SK-MEL-5 (cell line): ENCODE measurements at regions not wholly inside any gene's neighbourhood (a gene's known extent, or its start where the extent isn't known, plus 50 kb on each side); places are given as distances from the start of the nearest gene placed in this dataset.

Experiments
- DNase-seq: peaks from one replicate; pipeline ENCODE4 v3.0.0-alpha.2; 2016; ENCODE audit warnings: low read depth, low spot score
- in situ Hi-C: cut with HindIII; loops from 2 replicates; pipeline ENCODE4 v1.10.0; 2016; ENCODE audit warnings: low sequenced_read_pairs, high pct_unique_total_duplicates, low pct_unique_long_range_greater_than_20kb

DNA sequence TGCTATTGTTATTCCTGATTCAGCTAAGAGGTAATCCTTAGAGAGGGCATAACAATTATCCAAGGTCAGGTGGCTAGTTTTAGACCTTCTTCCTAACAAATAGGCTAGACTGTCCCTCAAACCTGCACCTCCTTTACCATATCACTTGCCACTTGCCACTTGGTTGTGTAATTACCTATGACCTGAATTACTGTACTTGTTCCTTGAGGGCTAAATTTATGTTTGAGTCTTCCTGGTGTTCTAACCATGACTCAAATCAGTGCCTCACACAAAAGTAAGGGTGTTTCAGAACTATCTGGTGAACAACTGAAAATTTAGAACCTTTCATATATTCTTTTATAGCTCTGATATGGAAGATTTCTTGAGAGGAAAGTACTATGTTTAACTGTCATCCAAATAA is 365.8 kb upstream of the SEMA6D start:
- in situ Hi-C loops = no loop called here
- no peak for DNase-seq

DNA sequence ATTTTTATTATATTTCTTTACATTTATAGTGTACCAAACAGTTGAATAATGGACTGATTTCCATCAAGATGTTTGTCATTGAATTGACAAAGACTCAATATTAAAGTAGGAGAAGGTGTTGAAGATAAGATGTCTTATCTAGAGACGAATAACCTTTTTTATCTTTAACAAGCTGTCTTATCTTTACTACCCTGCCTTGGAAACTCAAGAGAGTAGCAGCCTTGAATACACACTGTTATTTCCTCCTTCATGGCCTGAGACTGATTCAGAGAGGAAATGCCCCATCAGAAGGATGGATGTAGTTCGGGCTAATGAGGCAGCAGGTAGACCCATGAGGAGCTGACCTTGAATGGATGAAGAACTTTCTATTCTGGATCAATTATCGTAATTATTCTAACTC is 365.1 kb upstream of the SEMA6D start:
- DNase-seq = no peak
- in situ Hi-C loops = no loop called here

DNA sequence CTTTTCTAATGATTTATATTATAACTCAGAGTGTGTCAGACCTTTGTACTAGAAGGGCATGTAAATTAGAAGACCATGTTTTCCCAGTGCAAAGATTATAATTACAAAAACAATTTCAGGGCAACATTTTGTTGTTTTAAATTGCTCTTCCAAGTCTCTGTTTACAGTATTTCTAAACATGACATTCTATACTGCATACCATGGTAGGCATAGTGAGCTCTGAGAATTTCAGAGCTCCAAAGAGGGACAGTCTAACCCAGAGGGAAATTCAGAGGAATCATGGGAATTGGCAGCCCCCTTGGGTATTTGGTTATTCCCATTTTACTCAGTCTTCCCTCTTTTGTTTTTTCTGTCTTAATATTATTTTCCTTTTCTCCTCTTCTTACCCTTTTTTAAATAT is 361.5 kb upstream of the SEMA6D start:
- in situ Hi-C loops = no loop called here
- DNase-seq = no peak

DNA sequence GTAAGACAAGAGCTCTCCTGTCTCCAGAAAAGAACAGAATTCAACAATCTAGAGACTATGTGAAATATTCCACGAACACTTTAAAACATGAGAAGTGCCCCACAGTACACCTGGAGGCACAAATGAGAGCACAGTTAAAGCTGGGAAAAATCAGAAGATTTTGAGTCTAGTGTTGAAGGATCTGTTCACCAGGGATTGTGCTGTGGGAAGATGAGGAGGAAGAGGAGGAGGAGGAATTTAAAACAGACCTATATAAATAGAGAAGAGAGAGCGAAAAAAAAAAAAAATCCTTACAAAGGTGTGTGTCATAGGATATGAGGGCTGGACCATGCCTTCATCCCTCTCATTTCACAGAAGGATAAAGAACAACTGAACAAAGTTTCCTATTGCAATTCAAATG is 361.0 kb upstream of the SEMA6D start:
- no peak for DNase-seq
- in situ Hi-C loops = no loop called here

DNA sequence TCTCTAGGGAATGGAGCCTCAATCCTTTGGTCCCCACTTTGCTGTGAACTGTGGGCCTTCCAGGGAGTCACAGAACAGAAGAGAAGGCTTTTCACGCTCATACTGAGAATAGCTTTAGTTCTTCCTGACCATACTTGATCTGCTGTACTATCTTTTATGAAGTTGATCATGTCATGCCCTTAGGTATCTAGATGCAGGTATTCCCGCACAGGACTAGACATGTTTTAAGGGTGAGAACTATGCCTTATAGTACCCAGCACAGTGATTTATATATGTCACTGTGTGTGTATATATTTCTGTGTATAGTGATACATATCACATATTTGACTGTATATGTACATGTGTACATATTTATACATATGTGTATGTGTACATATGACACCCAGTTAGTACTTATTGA is 358.4 kb upstream of the SEMA6D start:
- DNase-seq = no peak
- in situ Hi-C loops = no loop called here

DNA sequence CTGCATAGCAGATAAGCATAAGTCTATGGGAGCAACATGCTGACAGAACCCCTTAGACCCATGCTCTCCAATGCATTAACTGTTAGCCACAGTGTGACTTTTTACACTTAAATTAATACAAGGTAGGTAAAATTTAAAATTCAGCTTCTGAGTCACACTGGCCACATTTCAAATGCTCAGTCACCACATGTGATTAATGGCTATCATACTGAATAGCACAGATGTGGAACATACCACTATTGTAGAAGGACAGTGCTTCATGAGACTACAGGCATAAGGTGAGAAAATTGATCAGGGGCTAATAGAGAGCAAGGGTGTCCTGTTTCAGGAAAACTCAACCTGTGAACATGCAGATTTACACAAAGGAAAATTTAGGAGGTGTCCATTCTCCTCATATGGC is 357.0 kb upstream of the SEMA6D start:
- DNase-seq = no peak
- in situ Hi-C loops = no loop called here

DNA sequence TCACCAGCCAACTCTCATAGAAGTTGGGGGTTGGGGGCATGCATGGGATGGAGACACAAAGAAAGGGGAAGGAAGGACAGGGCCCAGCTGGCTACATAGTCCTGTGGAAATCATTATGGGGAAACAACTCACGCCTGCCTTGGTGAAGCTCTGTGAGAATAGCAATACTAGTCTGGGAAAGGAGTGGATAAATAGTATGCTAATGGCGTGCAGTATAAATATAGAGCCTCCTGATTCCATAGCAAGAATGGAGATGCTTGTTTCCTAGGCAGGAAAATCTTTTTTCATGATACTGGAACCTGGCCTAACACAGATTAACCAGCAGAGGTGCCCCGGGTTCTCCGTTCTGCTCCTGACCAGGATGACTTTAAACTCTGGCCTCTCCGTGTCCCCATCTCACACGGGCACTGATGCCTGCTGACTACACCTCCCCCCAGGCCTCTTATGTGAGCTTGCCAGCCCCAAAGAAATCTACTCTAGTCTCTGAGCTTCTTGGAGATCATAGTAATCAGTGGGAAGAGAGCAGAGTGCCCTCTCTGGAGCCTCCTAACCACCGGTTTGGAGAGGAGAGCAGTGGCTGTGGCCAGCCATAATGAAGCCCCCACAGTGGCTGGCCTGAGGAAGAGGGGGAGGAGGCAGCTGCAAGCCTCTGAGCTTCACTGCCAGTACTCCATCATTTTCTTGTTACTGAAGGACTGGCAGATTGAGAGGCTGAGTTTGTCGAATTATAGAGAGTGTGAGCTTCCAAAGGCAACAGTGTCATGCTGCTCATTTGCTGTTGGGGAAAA is 355.0 kb upstream of the SEMA6D start:
- DNase-seq = no peak
- in situ Hi-C loops = no loop called here

DNA sequence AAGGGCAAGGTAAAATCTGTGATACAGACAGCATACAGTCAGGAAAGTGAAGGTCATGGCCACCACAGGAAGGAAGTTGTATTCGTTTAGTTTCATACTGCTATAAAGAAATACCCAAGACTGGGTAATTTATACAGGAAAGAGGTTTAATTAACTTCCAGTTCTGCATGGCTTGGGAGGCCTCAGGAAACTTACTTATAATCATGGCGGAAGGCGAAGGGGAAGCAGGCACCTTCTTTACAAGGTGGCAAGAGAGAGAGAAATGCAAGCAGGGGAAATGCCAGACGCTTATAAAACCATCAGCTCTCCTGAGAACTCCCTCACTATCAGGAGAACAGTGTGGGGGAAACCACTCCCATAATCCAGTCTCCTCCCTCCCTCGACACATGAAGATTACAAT is 353.7 kb upstream of the SEMA6D start:
- in situ Hi-C loops = no loop called here

DNA sequence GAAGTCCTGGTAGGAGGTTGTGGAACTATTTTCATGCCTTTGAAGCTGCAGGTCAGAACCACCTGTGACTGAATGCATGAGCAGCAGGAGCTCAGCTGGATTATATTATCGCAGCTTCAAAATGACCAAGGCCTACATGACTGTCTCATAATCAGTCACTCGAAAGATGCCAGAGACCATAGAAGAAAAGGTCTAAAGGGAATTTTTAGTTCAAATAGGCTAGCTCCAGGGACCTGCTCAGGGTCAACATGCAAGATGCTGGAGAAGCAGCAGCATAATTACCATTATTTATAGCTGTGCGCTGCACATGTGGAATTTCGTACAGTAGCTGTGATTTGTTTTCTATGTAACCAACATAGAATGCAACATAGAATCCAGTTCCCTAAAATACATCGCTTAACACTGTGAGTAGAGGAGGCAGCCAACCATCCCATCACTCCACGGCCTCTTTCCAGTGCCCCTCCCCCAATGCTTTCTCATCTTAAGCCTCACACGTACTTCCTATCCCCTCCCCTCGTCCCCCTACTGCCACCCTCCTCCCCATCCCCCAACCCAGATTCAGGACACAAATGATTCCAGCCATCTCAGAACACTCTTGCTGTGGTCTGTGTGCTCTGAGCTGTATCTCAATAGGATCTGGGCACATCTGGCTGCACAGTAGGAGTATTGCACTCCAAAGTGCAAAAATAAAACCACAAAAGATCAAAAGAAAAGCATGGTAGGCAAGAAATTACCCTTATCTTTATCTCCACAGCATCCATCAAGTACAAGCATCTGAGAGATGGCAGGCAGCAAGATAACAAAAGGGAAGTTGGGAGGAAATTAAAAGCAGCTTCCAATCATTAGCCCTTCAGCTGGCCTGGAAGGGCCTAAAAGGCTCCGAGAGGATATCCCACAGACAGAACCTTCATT is 352.8 kb upstream of the SEMA6D start:
- in situ Hi-C loops = no loop called here
- DNase-seq = no peak

More for the DNA sequence above, 353.7 kb upstream of the SEMA6D start:
- no peak for DNase-seq

DNA sequence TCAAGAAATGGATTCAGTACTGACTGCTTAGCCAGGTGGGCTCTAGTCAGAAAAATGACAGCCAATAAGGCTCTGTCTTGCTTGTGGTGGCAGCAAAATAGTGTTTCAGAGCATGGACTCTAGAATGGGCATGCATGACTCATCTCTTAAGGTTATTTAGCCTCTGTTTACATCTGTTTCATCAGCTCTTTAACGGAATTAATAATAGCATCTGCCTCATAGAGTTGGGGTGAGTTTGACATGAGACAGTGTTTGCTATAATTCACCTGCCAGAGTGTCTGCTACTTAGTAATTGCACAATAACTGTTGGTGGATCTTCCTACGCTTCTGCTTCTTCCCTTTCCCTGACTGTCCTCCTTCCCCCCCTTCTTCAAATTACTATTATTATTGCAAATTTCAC is 350.4 kb upstream of the SEMA6D start:
- no peak for DNase-seq
- in situ Hi-C loops = no loop called here

DNA sequence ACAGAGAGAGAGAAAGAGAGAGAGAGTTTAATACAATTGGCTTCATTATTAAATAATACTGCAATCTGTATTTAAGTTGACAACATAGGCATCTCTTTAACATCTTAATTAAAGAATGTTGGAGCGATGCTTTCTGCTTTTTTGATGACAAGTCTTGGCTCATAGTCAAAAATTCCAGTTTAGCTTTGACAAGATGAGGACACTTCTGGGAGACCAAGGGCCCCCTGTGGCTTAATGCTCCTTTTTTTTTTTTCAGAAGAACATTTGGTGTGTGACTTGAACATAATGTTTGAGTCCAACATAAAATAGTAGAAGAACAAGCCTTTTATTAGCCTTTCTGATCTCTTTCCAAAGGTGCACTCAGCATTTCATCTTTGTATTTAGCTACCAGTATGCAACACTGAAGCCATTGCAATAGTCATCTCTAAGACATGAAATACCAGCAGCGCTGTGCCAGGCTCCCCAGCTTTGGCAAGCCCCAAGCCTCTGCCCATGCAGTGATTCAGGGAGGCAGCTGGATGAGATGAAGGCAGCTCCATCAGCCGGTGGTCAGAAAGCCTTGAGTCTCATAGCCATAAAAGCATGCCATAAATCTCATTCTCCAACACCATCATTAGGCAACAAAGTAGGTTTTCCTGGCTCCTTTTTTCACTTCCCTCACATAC is 349.4 kb upstream of the SEMA6D start:
- DNase-seq = no peak
- in situ Hi-C loops = no loop called here

DNA sequence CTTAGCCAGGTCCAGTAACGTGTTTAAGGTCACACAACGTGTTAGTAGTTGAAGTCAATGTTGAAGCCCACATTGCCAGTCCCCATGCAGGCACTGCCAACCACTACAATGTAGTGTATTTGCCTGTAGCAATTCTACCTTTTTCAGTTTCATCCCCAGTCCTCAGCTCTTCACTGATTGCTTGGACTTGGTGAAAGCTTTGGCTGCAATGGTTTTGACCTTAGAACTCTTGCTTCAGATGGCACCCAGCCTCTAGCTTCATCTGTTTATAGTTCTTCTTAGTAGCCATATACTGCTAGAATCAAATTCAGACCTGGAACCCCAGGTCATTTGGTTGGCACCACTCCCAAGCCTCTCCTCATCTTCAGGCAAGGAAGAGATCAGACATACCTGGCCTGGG is 345.4 kb upstream of the SEMA6D start:
- in situ Hi-C loops = no loop called here

DNA sequence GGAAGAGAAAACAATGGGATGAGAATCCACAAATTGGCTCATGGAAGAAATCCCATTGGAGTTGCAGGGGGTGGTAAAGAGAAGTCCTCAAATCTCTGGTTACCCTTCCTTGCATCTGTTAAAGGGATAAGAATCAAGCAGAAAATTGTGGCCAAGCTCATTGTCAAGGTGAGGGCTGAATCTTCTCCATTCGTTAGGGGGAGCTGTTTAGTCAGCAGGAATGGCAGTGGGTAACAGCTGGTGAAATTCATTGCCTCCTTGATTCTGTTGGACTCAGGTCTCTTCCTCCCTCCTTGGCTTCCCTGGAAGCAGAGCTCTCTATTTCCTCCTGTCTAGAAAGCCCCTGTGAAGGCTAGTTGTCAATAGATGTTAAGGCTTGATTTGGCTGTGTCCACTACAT is 343.1 kb upstream of the SEMA6D start:
- in situ Hi-C loops = no loop called here
- DNase-seq = peak; percentile 69

More for the DNA sequence above, 345.4 kb upstream of the SEMA6D start:
- DNase-seq = no peak

DNA sequence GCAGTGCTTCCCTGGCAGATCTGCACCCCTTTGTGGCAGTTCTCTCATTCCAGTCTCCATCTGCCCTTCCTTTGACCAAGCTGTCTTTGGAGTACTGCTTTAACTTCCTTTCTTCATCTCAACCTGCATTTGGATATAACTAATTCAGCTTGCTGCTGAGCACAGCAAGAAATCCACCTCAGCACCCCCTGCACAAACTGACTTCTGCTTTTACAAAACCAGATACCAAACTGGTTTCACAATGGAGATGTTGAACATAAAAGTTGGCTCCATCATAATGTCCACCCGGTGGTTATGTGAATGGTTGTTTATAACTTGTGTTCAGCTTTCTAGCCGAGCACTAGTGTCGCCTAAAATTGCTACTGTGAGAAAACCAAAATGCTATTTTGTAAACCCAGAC is 341.1 kb upstream of the SEMA6D start:
- in situ Hi-C loops = no loop called here

DNA sequence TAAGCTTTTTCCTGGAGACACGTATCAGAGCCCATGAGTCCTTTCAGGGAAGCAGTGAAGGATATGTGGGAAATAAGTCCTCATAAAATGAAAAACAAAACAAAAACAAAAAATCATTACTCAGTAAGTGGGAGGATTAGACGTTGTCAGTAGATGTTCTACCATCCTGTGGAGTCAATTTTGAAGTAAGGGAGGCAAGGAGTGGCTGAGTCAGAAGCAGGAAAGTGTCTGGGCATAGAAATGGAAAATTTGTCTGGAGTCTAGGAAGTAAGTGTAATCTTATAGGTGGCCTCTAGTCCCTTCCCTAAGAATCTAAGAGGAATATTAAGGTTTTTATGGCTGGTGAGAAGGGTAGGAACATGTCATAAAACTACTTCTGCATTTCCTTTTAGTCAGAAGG is 339.8 kb upstream of the SEMA6D start:
- DNase-seq = no peak
- in situ Hi-C loops = no loop called here

More for the DNA sequence above, 341.1 kb upstream of the SEMA6D start:
- DNase-seq = no peak

DNA sequence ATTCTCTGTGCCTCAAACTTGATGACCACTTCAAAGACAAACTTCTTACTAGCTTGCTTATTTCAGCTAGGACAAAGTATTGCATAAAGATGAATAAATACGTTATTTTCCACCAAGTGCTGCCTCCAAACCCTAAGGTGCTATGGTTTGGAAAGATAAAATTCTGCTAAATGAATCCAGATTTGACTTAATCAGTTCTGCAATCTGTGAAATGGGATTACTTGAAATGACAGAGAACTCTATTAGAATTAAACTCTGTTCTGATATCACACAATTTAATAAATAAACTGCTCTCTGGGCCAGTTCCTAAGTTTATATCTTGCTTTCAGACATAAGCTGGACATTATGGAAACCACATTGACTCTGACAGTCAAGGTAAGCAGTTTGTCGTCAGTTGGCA is 338.8 kb upstream of the SEMA6D start:
- DNase-seq = no peak
- in situ Hi-C loops = no loop called here

DNA sequence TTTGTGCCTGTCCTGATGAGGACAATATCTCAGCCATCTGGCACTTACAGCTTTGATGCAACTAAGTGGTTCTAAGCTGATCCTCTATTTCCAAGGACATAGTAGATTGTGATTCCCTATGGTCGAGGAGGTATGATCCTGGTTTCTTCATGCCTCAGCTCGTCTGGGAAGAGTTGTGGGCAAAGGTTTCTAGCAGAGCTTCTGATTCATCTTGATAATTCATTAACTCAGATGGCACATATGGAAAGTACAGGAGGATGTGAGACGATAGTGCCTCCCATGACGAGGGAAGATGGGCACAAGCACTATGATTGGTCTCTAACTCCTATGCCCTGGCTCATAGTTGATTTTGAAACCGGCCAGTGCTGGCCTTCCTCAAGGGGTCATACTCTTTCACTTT is 334.2 kb upstream of the SEMA6D start:
- in situ Hi-C loops = no loop called here
- no peak for DNase-seq

DNA sequence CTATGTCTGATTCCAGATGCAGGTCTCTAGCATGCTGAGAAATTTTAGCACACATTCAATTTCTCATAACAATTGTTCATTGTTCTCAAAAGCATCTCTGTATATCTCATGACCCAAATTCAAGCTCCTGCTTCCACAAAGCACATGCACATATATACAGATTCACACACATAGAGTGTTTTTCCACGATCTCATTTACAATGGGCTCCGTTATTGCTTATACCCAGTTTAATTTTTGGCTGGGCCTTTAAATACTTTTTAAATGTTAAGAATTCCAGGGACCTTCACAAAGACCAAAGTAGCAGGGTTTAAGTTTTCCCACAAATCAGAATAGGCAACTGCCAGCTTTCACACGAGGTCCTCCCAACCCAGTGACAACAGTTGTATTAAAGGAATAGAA is 333.5 kb upstream of the SEMA6D start:
- DNase-seq = peak; percentile 66
- in situ Hi-C loops = no loop called here
